ENCODE measurements at regions not wholly inside any gene's neighbourhood (a gene's known extent, or its start where the extent isn't known, plus 50 kb on each side); places are given as distances from the start of the nearest gene placed in this dataset.
A peak's percentile ranks its signal among the peaks of the same experiment; 100 is the strongest.

DNA sequence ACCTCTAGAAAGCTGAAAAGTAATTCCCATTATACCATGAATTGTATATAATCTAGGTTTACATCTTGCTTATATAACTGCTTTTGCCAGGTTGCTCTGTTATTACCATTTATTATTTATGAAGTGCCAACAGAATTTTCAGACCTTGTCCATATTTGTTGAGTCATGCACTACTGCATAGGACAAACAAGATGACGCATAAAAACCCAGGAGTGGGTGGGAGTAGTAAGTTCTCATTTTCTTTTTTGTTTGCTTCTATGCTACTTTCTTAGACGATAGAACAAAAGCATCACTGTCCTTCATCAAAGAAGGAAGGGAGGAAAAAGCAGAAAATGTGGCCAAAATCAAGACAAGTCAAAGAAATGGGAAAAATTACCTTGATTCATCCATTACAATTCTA is 119.0 kb upstream of the RASSF8 start:
- DNase-seq (no peak), ATAC-seq (no peak)
- H3K36me3 Mint-ChIP-seq (ENCODE audit: insufficient read depth): no peaks in the 10 kb centered on the region
- no peaks in the 10 kb centered on the region for H3K4me1 Mint-ChIP-seq (ENCODE audit: low read depth)
- no peaks in the 10 kb centered on the region for H3K9me3 Mint-ChIP-seq
- peaks cover 2% of the 10 kb centered on the region for H3K27me3 Mint-ChIP-seq (ENCODE audit: low read depth)
- H3K4me3 Mint-ChIP-seq: no peak overlapping the region

DNA sequence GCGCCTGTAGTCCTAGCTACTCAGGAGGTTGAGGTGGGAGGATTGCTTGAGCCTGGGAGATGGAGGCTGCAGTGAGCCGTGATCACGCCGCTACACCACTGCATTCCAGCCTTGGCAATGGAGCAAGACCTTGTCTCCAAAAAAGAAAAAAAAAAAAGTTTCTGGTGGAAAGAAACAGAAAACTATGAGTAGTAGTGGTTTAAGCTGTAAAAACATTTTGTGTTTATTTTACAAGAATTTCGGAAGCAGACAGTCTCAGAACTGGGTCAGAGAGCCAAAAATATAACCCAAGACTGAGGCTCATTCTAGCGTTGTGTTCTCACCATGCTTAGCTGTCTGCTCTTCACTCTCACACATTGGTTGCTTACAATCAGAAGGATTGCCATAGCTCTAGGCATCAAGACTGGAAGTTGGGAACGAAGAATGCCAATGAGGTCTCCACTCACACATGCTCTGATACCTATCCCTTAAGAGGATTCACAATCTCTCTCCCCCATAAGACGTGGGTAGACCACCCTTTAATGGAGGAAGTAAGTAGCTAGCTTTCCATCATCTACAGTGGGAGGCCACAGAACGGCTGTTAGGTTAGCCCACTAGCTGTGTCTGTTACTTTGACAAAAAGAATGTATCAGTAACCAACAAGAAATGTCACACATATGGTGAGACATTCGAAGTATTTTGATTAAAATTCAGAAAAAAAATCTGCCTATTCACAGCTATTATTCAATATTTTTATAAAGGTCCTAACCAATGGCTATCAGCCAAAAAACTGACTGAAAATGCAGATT is 117.6 kb upstream of the RASSF8 start:
- H3K27me3 Mint-ChIP-seq (ENCODE audit: low read depth): peaks cover 2% of the 10 kb centered on the region
- no peak for DNase-seq
- no peak overlapping the region for H3K4me3 Mint-ChIP-seq
- H3K9me3 Mint-ChIP-seq: no peaks in the 10 kb centered on the region
- no peaks in the 10 kb centered on the region for H3K4me1 Mint-ChIP-seq (ENCODE audit: low read depth)
- H3K36me3 Mint-ChIP-seq (ENCODE audit: insufficient read depth): no peaks in the 10 kb centered on the region
- no peak for ATAC-seq

DNA sequence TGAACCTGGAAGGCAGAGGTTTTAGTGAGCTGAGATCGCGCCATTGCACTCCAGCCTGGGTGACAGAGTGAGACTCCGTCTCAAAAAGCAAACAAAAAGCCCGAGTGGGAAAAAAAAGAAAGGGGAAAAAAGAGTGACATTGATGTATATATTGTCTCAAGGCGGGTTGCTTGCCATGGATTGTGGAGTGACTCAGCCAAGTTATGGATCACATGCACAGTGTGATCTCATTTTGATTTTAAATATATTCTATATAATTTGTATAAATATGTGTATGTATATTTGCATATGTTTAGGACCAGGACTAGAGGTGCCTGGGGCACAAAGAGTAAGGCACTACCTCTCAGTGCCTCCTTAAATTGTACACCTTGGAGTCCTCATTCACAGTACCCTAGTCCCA is 116.2 kb upstream of the RASSF8 start:
- Mint-ChIP-seq H3K27me3 (ENCODE audit: low read depth) (peaks cover 2% of the 10 kb centered on the region), H3K4me3 (no peak overlapping the region), H3K36me3 (ENCODE audit: insufficient read depth) (no peaks in the 10 kb centered on the region), H3K4me1 (ENCODE audit: low read depth) (no peaks in the 10 kb centered on the region), H3K9me3 (no peaks in the 10 kb centered on the region)
- ATAC-seq (no peak), DNase-seq (no peak)

DNA sequence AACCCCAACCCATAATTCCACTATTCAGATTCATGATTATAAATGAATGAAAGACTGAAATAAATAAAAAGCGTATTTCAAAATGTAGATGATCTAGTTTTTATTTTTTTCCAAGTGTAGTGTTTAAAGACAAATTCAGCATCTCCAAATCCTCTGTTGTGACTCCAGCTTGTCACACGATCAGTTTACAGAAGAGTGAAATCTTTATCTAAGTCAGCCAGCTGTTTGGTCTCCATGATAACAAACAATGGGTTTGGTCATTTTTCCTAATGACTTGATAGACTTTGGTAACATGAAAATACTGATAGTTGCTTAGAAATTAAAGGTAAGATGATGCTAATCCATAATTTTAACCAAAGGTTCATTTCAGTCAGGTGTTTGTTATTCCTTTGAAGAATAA is 114.5 kb upstream of the RASSF8 start:
- Mint-ChIP-seq H3K4me3 (no peak overlapping the region), H3K36me3 (ENCODE audit: insufficient read depth) (no peaks in the 10 kb centered on the region), H3K9me3 (no peaks in the 10 kb centered on the region), H3K4me1 (ENCODE audit: low read depth) (no peaks in the 10 kb centered on the region), H3K27me3 (ENCODE audit: low read depth) (peaks cover 2% of the 10 kb centered on the region)
- no peak for ATAC-seq
- DNase-seq: no peak

DNA sequence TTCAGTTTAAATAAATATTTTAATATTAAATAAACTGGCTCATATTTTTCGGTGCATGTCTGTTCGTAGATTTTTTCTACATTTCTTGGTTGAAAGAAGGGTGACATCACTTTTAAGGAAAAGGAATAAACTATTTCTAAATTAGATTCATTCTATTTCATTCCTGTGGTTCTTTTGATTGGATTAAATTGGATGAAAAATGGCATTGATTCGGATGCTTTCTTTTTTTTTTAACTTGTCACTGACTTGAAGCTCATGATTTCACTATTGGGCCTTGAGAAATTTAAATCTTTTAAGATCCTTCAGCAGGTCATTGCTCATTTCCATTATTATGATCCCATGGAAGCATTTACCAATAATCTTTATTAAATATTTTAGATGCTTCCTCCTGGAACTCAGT is 113.1 kb upstream of the RASSF8 start:
- Mint-ChIP-seq H3K27me3 (ENCODE audit: low read depth) (peaks cover 2% of the 10 kb centered on the region), H3K4me1 (ENCODE audit: low read depth) (no peaks in the 10 kb centered on the region), H3K4me3 (no peak overlapping the region), H3K9me3 (no peaks in the 10 kb centered on the region), H3K36me3 (ENCODE audit: insufficient read depth) (no peaks in the 10 kb centered on the region)
- DNase-seq: no peak
- ATAC-seq: no peak

DNA sequence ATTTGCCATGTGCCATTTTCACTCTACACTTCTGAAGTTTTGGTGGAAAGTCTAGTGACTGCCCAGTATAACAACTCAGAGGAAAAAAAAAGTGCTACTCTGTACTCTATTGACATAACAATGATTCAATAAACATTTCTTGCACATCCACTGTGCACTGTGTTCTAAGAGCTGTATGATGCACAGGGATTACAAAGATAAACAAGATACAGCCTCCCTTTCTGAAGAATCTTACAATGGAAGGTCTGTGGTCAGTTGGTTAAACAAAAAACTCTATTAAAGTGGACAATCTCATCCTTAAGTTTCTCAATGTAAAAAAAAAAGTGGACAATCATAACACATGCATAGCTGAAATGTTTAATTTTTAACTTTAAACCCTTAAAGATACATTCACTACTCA is 105.7 kb upstream of the RASSF8 start:
- no peaks in the 10 kb centered on the region for H3K4me1 Mint-ChIP-seq (ENCODE audit: low read depth)
- H3K9me3 Mint-ChIP-seq: no peaks in the 10 kb centered on the region

DNA sequence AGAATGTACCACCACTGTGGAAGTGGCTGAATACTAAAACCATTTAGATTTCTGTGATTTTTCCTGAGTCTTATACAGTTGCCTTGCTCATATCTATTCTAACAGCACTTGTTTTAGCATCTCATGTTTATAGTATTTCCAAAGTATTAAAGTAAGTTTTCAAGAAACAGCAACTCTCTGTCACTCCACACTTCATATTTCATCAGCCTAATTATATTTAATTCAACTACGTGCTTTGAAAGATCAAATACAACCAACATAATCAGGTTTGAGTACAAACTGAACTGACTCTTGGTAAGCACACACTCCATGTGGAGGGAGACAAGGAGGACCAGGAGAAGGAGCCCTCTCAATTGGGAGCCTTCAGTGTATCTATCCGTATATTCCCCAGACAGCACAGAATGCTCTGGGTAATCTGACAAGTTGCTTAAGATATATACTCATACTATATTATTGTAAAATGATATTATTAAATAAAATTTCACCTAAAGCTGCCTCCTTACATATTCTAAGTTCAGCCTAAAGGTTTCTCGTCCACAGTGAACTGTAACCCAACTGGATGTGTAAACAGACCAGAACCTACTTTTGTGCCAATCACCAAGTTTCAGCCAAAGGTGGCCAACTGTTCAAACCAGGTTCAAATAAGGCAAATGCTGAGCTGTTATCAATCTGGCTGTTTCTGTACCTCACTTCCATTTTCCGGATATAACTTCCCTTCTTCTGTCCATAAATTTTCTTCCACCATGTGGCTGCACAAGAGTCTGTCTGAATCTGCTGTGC is 105.0 kb upstream of the RASSF8 start:
- Mint-ChIP-seq H3K27me3 (ENCODE audit: low read depth) (no peaks in the 10 kb centered on the region), H3K9me3 (no peaks in the 10 kb centered on the region), H3K36me3 (ENCODE audit: insufficient read depth) (no peaks in the 10 kb centered on the region), H3K4me3 (no peak overlapping the region), H3K4me1 (ENCODE audit: low read depth) (no peaks in the 10 kb centered on the region)
- DNase-seq: no peak
- ATAC-seq: no peak

More for the DNA sequence above, 105.7 kb upstream of the RASSF8 start:
- ATAC-seq: no peak
- DNase-seq: no peak
- H3K4me3 Mint-ChIP-seq: no peak overlapping the region
- H3K27me3 Mint-ChIP-seq (ENCODE audit: low read depth): no peaks in the 10 kb centered on the region
- no peaks in the 10 kb centered on the region for H3K36me3 Mint-ChIP-seq (ENCODE audit: insufficient read depth)

DNA sequence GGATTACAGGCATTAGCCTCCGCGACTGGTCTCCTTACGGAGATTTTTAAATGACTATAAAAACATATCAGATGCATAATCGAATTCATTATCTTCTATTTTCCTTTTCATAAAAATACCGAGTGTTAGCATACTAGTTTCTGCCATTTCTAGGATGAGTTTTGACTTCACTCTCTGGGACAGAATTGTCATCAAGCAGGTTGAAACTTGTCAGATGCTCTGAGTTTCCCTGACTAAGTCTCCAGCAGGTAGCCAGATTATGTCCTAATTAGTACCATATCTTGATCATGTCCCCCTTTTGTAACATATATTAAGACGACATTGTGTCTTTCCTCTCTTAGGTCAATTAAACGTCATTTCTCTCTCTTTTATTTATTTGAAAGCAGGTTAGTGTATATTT is 103.5 kb upstream of the RASSF8 start:
- no peaks in the 10 kb centered on the region for H3K36me3 Mint-ChIP-seq (ENCODE audit: insufficient read depth)
- peaks cover 4% of the 10 kb centered on the region for H3K4me1 Mint-ChIP-seq (ENCODE audit: low read depth)
- H3K9me3 Mint-ChIP-seq: no peaks in the 10 kb centered on the region
- no peaks in the 10 kb centered on the region for H3K27me3 Mint-ChIP-seq (ENCODE audit: low read depth)
- DNase-seq (no peak), ATAC-seq (no peak)
- H3K4me3 Mint-ChIP-seq: no peak overlapping the region

DNA sequence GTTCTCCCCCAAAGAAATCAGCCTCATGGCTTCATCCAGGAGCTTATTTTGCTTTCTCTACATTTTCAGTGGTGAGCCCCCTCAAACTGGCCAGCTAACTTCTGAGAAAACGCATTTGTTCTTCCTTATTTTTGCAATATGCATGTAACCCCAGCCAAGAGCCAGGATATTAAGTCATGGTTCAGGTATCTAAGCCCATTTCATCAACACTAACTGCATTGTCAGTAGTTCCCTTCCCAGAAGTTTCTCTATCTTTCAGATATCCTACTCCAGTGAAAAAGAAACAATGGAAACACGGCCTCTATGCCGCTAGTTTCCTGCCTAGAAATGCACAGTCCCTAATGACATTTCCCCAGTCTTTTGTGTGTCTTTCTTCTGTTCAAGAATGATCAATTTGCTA is 102.8 kb upstream of the RASSF8 start:
- DNase-seq (no peak), ATAC-seq (no peak)
- no peak overlapping the region for H3K4me3 Mint-ChIP-seq
- H3K9me3 Mint-ChIP-seq: no peaks in the 10 kb centered on the region
- H3K4me1 Mint-ChIP-seq (ENCODE audit: low read depth): peaks cover 4% of the 10 kb centered on the region
- H3K36me3 Mint-ChIP-seq (ENCODE audit: insufficient read depth): no peaks in the 10 kb centered on the region
- H3K27me3 Mint-ChIP-seq (ENCODE audit: low read depth): no peaks in the 10 kb centered on the region

DNA sequence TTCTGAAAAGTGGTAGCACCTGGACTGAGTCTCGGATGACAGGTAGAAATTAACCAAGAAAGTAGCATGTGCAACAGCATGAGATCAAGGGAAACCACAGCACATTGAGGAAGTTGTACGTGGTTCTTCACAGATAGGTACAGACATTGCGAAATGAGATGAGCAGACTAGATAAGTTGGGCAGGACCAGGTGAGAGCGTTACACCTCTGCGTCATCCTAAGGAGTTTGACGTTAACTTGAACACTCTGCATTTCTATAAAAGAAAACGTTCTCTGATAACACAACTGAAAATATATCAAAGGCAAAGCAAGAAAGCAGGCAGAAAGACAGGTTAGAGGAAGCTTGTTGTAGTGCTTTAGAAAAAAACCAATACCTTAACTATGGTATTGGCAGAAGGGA is 98.5 kb upstream of the RASSF8 start:
- no peak for DNase-seq
- no peaks in the 10 kb centered on the region for H3K27me3 Mint-ChIP-seq (ENCODE audit: low read depth)
- peak in 1 of 2 donors; percentile 25 for ATAC-seq
- H3K4me3 Mint-ChIP-seq: no peak overlapping the region
- no peaks in the 10 kb centered on the region for H3K9me3 Mint-ChIP-seq
- H3K36me3 Mint-ChIP-seq (ENCODE audit: insufficient read depth): no peaks in the 10 kb centered on the region
- H3K4me1 Mint-ChIP-seq (ENCODE audit: low read depth): peaks cover 4% of the 10 kb centered on the region

DNA sequence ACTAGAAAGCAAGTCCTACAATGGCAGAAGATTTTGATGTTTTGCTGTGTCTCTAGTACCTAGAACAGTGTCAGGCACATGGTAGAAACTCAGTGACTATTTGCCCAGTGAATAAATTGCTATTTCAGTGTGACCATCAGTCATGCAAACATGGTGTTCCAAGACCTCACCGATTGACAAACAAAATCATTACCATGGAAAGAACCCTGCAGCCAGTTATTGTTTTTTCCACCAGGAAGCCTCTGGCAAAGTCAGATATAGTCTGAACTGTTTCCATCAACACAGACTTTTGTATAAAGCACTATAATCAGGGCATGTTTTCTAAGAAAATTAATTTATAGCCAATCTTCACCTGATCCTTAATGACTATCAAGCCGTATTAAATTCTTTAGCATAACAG is 97.3 kb upstream of the RASSF8 start:
- Mint-ChIP-seq H3K36me3 (ENCODE audit: insufficient read depth) (no peaks in the 10 kb centered on the region), H3K9me3 (no peaks in the 10 kb centered on the region), H3K27me3 (ENCODE audit: low read depth) (no peaks in the 10 kb centered on the region), H3K4me3 (no peak overlapping the region), H3K4me1 (ENCODE audit: low read depth) (peaks cover 4% of the 10 kb centered on the region)
- no peak for ATAC-seq
- no peak for DNase-seq

DNA sequence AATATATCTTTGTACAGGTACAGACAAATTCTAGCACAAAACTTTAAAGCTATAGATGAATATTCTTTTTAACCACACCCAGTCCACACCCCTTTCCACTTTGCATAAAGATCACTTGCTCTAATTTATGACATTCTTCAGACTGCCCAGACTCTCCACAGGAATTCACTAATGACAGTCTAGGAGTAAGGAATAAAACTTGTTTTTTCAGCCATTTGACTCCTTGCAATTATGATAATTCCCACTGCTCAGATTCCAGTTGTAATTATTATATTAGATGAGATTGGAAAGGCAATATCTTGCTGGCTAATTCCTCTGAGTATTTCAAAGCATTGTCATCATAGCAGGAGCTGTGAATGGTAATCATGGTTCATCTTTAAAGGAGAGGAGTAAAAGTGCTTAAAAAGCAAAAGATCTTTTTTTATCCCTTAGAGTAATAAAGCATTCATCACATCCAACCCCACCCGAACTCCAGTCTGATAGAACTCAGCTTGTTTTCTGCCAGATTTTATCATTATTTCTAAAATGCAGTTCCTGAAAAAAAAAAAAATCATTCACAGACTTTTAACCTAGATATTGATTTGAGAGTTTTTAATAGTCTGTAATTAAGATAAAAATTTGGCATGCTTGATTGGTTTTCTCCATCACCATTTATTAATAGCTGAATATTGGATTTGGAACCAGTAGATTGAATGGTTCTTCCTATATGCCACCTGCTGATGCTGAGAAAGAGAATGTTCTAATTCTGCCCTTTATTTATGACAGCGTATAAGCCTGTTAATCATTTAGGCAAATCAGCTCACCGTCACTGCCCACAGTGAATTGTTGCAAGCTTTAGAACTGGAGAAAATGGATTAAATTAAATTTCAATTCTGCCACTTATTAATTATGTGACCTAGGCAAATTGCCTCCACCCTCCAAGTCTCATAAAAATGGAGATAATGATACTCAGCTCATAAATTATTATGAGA is 93.9 kb upstream of the RASSF8 start:
- Mint-ChIP-seq H3K36me3 (ENCODE audit: insufficient read depth) (no peaks in the 10 kb centered on the region), H3K27me3 (ENCODE audit: low read depth) (no peaks in the 10 kb centered on the region), H3K9me3 (peaks cover 12% of the 10 kb centered on the region), H3K4me3 (no peak overlapping the region), H3K4me1 (ENCODE audit: low read depth) (peaks cover 4% of the 10 kb centered on the region)
- DNase-seq (no peak), ATAC-seq (no peak)

DNA sequence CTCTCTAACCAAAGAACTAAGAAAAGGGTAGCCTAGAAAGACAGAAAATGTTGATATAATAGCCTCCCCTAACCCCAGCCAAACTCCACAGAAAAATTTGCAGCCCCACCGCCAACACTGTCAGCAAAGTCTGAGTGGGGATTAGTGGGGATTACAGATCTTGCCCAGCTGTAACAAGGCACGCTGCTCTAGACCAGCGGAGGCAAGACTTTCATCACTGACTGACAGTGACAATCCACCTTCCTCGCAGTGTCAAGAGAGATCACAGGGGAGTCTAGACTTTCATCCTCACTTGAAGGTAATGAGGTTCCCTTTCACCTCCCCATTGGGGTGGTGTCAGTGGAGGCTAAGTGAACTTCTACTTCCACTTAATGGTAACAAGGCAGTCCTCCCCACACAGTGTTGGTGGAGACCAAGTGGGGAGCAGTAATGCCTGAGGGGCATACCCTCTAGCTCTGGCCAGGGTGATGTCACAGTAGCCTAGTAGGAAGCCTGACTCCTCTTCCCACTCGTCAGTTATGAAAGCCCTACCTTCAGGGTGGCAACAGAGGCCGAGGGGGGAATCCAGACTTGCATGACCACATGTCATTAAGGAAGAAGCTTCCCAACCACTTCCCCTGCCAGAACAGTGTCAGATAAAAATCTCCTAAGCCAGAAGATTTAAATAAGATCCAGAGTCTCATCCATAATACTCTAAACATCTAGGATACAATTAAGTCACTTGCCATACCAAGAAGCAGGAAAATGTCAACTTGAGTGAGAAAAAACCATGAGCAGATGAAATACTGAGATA is 91.7 kb upstream of the RASSF8 start:
- Mint-ChIP-seq H3K27me3 (ENCODE audit: low read depth) (no peaks in the 10 kb centered on the region), H3K4me1 (ENCODE audit: low read depth) (no peaks in the 10 kb centered on the region), H3K36me3 (ENCODE audit: insufficient read depth) (no peaks in the 10 kb centered on the region), H3K4me3 (no peak overlapping the region), H3K9me3 (peaks cover 14% of the 10 kb centered on the region)
- ATAC-seq (no peak), DNase-seq (no peak)

DNA sequence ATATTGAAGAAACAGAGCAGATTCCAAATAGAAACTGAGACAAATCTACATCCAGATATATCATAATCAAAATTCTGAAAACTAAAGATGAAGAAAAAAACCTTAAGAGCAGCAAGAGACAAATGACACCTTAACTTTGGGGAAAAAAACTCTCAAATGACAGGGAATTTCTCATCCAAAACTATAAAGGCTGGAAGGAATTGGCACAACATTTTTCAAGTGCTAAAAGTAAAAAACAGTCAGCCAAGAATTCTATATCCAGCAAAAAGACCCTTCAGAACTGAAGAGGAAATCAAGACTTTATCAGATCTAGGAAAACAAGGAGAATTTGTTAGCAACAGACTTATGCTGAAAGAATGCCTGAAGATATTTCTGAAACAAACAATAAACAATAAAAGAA is 90.3 kb upstream of the RASSF8 start:
- H3K36me3 Mint-ChIP-seq (ENCODE audit: insufficient read depth): no peaks in the 10 kb centered on the region
- DNase-seq (no peak), ATAC-seq (no peak)
- H3K9me3 Mint-ChIP-seq: peaks cover 14% of the 10 kb centered on the region
- H3K4me3 Mint-ChIP-seq: no peak overlapping the region
- H3K27me3 Mint-ChIP-seq (ENCODE audit: low read depth): no peaks in the 10 kb centered on the region
- H3K4me1 Mint-ChIP-seq (ENCODE audit: low read depth): no peaks in the 10 kb centered on the region
